ENCODE measurements at regions not wholly inside any gene's neighbourhood (a gene's known extent, or its start where the extent isn't known, plus 50 kb on each side); places are given as distances from the start of the nearest gene placed in this dataset.

- no peak for DNase-seq
- no peak overlapping the region for H3K27ac Mint-ChIP-seq
Measured at GRCh38 chr16:66238696-66239095, 127.8 kb upstream of the CDH5 start.

GRCh38 chr16:66236301-66236700 lies 130.2 kb upstream of the CDH5 start:
- no peak for DNase-seq
- H3K4me3 Mint-ChIP-seq = no peak overlapping the region
- 91 to 100% methylated on average over 9 to 12 of the region's 12 CpGs for WGBS, 2 experiments (ENCODE audit: insufficient coverage in 1 of 2, insufficient read length in 1 of 2)
- TF ChIP-seq CTCF (conservative IDR thresholded peaks at IDR 0.05) = no peak
- Histone ChIP-seq H3K36me3 (ENCODE audit: control insufficient read depth, insufficient read depth, low read length) (no peaks in the 10 kb centered on the region), H3K27me3 (ENCODE audit: control insufficient read depth, insufficient read depth, low read length, poor library complexity, severe bottlenecking) (peaks cover 17% of the 10 kb centered on the region), H3K4me3 (ENCODE audit: low read length) (no peak overlapping the region), H3K4me1 (ENCODE audit: control insufficient read depth, insufficient read depth, low read length) (no peaks in the 10 kb centered on the region), H3K27ac (ENCODE audit: low read depth, low read length) (no peak overlapping the region), H3K9me3 (ENCODE audit: control insufficient read depth, low read length) (no peaks in the 10 kb centered on the region), H3K9ac (ENCODE audit: extremely low read depth, low read length, poor library complexity, severe bottlenecking) (no peak overlapping the region)
- H3K36me3 Mint-ChIP-seq (ENCODE audit: low read depth) = no peaks in the 10 kb centered on the region
- H3K9me3 Mint-ChIP-seq = no peaks in the 10 kb centered on the region
- no peak overlapping the region for H3K27ac Mint-ChIP-seq
- H3K27me3 Mint-ChIP-seq (ENCODE audit: insufficient read depth) = peaks cover 39% of the 10 kb centered on the region
- no peaks in the 10 kb centered on the region for H3K4me1 Mint-ChIP-seq

More at GRCh38 chr16:66238696-66239095, 127.8 kb upstream of the CDH5 start:
- Mint-ChIP-seq H3K4me3 (no peak overlapping the region), H3K36me3 (ENCODE audit: low read depth) (no peaks in the 10 kb centered on the region), H3K4me1 (no peaks in the 10 kb centered on the region), H3K27me3 (ENCODE audit: insufficient read depth) (peaks cover 22% of the 10 kb centered on the region), H3K9me3 (no peaks in the 10 kb centered on the region)
- H3K9ac ChIP-seq (ENCODE audit: extremely low read depth, low read length, poor library complexity, severe bottlenecking) = no peak overlapping the region
- no peak overlapping the region for H3K27ac ChIP-seq (ENCODE audit: low read depth, low read length)
- H3K4me3 ChIP-seq (ENCODE audit: low read length) = no peak overlapping the region
- WGBS, 2 experiments (ENCODE audit: insufficient coverage in 1 of 2, insufficient read length in 1 of 2) = no CpG with 5 or more reads among the region's 1 CpG
- H3K27me3 ChIP-seq (ENCODE audit: control insufficient read depth, insufficient read depth, low read length, poor library complexity, severe bottlenecking) = peaks cover 15% of the 10 kb centered on the region
- no peak for TF ChIP-seq CTCF (conservative IDR thresholded peaks at IDR 0.05)
- H3K4me1 ChIP-seq (ENCODE audit: control insufficient read depth, insufficient read depth, low read length) = no peaks in the 10 kb centered on the region
- H3K9me3 ChIP-seq (ENCODE audit: control insufficient read depth, low read length) = no peaks in the 10 kb centered on the region
- H3K36me3 ChIP-seq (ENCODE audit: control insufficient read depth, insufficient read depth, low read length) = no peaks in the 10 kb centered on the region

- Mint-ChIP-seq H3K27ac (no peak overlapping the region), H3K36me3 (ENCODE audit: low read depth) (no peaks in the 10 kb centered on the region), H3K4me3 (no peak overlapping the region), H3K27me3 (ENCODE audit: insufficient read depth) (peaks cover 53% of the 10 kb centered on the region), H3K4me1 (peaks cover 17% of the 10 kb centered on the region), H3K9me3 (no peaks in the 10 kb centered on the region)
- no peak overlapping the region for H3K4me3 ChIP-seq (ENCODE audit: low read length)
- H3K4me1 ChIP-seq (ENCODE audit: control insufficient read depth, insufficient read depth, low read length) = no peaks in the 10 kb centered on the region
- H3K36me3 ChIP-seq (ENCODE audit: control insufficient read depth, insufficient read depth, low read length) = no peaks in the 10 kb centered on the region
- peak; percentile 17 for DNase-seq
- TF ChIP-seq CTCF (conservative IDR thresholded peaks at IDR 0.05) = no peak
- no peaks in the 10 kb centered on the region for H3K9me3 ChIP-seq (ENCODE audit: control insufficient read depth, low read length)
- peaks cover 39% of the 10 kb centered on the region for H3K27me3 ChIP-seq (ENCODE audit: control insufficient read depth, insufficient read depth, low read length, poor library complexity, severe bottlenecking)
- no peak overlapping the region for H3K9ac ChIP-seq (ENCODE audit: extremely low read depth, low read length, poor library complexity, severe bottlenecking)
- H3K27ac ChIP-seq (ENCODE audit: low read depth, low read length) = no peak overlapping the region
- WGBS, 2 experiments (ENCODE audit: insufficient coverage in 1 of 2, insufficient read length in 1 of 2) = 82 to 86% methylated on average over 7 to 9 of the region's 9 CpGs
Measured at GRCh38 chr16:66231452-66232160, 134.9 kb upstream of the CDH5 start.

Data from endodermal cell (in vitro differentiated cells).